GM21619 (cell line): ENCODE measurements at regions not wholly inside any gene's neighbourhood (a gene's known extent, or its start where the extent isn't known, plus 50 kb on each side); places are given as distances from the start of the nearest gene placed in this dataset.

Experiments
- ATAC-seq: cut with Tn5 transposase; IDR thresholded peaks from one replicate; pipeline ENCODE4 v1.9.1; 2021; ENCODE audit not compliant: unreplicated experiment

DNA sequence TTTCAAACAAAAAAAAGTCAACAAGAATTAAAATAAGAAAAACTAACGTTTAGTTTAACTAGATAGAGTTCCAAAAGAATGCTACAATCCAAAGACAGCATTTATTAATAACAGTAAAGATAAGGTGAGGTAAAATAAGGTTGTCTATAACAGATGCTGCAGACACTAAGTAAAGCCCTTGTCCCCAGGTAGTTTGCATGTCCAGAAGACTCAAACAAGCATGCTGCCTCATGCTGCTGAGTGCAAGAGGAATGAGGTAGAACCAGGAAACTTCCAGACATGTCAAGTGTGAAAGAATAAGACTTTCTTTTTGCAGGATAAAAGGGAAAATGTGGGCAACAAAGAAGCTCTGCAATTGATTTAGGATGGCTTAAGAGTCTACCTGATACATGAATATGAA is 439.2 kb downstream of the PLOD2 start:
- ATAC-seq = no peak

DNA sequence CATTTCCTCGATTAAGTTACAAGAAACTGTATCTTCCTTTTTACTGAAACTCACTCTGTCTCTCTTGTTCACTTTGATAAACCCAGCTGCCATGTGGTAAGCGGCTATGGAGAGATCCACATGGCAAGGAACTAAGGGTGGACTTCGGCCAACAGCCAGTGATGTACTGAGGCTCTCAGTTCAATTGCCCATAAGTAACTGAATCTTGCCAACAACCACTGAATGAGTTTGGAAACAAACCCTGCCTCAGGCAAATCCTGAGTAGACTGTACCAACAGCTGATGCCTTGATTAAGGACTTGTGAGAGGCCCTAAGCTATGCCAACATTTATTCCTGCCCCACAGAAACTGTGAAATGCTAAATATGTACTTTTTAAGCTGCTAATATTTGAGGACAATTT is 433.5 kb downstream of the PLOD2 start:
- ATAC-seq = no peak

DNA sequence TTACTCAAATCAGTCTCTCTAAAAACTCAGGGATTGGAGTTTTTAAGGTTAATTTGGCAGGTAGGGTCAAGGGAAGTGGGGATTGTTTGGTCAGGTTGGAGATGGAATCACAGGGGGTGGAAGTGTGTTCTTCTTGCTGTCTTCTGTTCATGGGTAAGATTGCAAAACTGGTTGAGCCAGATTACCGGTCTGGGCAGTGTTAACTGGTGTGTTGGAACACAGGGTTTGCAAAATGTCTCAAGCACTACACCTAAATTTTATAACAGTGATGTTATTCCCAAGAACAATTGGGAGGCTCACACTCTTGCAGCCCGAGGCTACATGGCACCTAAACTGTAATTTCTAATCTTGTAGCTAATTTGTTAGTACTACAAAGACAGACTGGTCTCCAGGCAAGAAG is 425.4 kb downstream of the PLOD2 start:
- ATAC-seq = no peak

DNA sequence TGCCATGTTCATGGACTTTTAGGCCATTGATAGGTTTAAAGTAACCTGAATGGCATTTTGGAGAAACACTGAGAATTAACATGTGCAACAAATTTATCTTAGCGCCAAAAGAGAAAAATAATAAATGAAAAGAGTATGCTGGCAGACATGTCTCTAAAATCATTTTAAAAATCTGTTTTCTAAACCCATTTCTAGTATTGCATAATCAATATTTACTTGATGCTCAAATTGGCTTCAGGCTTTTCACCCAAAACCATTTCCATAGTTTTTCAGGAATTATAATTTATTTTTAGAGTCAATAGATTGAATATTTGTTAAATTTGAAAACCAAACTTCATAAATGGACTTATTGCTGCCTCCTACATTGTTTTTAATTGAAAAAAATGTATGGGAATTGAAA is 423.0 kb downstream of the PLOD2 start:
- no peak for ATAC-seq

DNA sequence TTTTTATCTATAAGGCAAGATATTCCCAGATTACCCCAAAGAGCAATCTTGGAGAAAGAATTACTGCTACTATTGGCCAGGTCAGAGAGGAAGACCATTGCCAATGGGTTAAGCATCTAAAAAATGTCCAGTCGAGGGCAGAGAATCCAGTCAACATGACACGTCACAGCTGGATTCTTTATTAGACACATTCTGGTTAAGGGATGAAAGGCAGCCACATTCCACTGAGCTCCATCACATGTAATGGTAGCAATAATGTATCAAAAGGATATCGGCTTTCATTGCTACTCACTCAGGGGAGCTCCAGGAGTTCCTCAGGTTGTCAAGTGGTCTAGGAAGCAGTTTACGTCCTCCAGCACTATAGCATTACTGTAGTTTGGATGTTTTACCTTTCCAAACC is 421.1 kb downstream of the PLOD2 start:
- ATAC-seq = no peak

DNA sequence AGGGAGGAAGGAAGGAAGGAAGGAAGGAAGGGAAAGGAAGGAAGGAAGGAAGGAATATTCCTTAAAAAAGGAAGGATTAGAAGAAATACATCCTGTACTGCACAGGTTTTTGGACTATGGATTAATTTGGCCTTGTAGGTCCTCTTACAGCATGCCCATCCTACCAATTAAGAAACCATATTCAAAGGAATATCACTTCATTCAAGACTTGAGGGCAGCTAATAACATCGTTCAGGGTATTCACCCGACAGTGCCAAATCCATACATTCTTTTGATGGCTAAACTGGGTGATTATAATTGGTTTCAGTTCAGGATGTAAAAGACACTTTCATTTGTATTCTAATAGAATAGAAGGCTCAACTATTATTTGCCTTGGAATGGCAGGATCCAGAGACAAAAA is 410.3 kb downstream of the PLOD2 start:
- no peak for ATAC-seq

DNA sequence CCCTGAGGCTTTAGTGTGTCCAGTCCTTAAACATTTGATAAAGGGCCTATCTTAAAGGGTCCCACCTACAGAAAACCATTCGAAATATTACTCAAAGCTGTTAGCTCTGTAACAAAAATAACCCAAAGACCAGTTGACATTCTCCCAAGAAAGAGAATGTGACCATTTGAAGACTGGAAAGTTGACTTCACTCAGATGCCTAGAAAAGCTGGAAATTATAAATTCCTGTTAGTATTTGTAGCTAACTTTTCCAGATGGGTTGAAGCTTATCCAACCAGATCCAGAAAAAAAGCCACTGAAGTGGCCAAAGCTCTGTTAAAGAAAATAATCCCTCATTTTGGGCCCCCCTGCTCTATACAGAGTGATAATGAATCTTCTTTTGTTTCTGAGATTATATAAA is 408.4 kb downstream of the PLOD2 start:
- no peak for ATAC-seq

DNA sequence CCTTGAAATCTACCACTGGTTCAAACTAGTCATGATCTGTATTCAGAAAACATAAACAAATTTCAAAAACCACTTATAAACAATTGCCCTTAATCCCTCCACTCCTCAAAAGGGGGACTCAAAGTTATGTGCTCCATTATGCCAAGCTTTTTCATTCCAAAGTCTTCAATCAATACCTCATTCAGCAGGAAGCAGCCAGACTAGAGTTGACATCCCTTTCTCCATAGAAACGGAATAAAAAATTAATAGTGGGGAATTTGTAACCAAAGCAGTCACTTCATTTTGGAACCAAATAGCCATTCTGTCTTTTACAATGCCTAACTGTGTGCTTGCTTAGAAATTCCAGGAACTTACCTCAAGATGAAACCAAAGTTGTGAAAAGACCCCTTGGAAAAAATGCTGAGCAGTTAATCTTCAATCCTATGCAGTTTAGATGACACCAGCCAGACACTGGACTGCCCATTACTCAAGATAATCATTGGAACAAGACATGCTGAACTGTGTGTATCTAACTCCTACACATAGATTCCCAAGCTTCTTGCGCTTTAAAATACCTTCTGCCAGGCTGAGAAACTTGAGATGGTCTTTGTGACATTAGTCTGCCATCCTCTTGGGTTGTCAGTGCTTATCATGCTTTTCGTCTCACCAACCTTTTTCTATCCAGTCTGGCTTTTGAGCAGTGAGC is 406.2 kb downstream of the PLOD2 start:
- no peak for ATAC-seq

DNA sequence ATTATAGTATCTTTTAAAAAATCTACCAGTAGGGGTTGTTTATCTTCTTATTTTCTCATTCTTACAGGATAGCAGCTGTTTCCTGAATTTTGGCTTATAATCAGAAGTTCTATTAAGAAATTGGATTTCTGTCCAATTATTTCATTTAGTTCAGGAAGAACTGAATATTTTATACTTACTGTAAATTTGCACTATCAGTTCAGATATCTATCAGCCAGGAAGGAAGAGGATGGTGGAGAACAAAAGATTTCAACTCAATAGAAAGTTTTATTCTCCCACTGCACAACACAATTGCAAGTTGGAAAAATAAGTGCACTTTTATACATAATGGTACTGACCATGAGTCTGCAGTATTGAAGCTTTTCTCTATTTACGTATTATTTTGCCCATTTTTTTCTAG is 400.9 kb downstream of the PLOD2 start:
- no peak for ATAC-seq

DNA sequence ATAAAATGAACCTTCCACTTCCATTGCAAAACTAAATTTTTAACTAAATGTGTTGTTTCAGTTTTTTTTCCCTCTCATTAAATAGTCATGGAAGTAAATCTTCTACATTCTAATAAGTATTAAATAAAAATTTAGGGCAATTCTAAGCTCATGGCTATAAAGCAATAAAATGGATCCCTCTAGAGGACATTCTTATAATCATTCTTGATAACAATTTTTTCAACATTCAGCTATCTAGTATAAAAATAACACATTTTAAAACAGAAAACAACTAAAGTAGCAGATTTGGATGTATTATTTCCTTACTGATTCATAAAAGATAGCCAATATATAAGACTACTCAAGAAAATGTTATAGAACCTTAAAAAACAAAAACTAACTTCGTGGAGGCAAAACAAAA is 393.1 kb downstream of the PLOD2 start:
- ATAC-seq = no peak

DNA sequence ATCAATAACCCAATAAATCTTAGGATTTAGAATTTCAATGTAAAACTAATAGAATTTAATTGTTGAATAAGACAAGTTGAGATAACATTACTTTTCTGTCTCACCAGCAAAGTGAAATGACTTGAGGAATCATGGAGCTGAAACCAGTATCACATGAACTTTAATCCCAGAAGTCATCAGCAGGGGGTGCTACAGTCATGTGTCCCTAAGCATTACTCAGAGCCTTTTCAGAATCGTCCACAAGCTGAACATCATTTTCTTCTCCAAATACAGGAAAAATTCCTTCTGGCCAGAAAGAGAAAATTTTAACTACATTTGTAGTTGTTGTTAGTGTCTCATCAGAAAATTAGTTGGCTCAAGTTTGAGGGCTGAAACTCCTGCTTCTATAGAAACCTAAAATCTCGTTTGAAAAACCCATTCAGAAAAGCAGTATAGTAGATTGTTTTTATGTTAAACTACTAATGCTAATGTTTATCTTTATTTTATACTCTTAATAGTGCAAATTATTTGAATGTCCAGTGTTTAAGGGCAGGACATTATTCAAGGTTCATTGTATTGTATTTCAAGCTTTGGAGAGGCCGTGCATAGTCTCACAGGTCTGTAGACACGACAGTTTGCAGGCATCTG is 384.1 kb downstream of the PLOD2 start:
- peak; percentile 65 for ATAC-seq

DNA sequence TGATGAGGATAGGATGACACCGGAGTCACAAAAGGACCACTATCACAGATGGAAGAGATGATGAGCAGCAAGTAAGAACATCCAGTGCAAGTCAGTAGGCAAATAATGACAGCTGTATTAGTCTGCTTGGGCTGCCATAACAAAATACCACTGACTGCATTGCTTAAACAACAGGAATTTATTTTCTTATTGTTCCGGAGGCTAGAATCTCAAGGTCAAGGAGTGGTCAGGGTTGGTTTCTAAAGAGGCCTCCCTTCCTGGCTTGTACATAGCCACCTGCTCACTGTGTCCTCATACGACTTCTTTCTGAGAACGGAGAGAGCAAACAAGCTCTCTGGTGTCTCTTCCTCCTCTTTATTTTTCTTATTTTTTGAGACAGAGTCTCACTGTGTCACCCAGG is 380.7 kb downstream of the PLOD2 start:
- ATAC-seq = no peak

DNA sequence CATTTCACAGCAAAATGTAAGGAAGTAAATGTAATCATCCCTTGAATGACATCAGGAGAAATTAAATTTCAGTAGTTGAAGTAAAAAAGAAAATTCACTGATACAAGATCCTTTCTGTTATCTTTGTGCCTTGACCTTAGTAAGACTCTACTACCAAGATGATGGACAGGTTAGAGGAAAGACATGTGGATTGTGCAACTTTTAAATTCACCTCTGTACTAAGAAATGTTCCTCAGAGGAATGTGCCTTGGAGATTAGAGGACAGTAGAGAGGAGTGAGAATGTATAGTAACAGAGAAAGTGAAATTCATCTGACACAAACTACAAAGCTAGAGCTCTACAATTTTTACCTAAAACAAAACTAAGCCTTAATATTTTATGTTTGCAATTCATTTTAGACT is 375.3 kb downstream of the PLOD2 start:
- no peak for ATAC-seq

DNA sequence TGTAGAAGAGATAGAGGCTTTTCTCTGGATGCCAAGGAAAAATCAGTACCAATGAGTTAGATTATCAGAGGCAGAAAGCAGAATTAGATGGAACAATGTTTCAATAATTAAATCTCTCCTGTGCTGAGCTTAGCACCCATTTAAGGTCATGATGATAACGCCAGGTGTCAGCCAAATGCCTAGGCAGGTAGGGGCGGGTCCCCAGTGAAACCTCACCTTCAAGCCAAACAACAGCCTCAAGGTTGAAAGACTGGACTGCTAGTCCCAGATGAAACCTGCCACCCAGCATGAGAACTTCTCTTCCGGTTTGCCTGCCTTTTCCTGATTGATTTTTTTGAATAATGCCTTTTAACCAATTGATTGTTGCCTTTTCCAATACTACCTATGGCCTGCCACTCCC is 363.0 kb downstream of the PLOD2 start:
- no peak for ATAC-seq

DNA sequence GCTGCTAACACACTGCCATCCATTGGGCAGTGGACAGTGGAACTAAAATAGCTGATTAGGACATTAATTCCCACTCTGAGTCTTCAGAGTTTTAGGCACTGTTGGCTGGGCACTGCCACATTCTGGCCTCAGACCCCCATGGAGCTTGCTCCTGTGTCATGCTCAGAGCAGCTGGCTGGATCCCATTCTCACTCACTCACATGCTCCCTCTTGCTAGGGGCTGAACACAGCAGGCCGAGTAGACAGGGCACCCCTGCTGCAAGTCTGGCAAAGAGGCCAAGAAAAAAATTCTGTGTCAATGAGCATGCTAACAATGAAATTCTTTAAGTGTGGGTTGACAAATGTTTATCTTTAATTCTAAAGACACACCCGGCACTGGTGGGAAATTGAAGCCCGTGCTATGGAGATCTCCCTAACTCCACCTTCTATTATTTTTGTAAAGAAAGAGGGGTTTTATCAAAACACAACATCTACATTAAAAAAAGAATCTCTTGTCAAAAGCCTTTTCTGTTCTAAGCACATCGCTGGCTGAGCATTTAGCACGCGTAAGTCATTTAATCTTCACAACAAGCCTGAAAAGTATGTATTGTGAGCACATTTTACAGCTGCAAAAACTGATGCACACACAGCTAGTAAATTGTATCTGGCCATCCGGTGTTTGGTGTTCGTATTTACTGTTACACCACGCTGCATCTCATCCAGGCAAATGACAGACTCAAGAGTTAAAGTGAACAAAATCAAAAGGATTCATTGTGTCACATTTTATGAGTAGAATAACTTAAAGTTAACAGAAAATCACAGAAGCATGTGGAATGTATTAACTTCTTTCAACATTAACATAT is 362.1 kb downstream of the PLOD2 start:
- no peak for ATAC-seq

DNA sequence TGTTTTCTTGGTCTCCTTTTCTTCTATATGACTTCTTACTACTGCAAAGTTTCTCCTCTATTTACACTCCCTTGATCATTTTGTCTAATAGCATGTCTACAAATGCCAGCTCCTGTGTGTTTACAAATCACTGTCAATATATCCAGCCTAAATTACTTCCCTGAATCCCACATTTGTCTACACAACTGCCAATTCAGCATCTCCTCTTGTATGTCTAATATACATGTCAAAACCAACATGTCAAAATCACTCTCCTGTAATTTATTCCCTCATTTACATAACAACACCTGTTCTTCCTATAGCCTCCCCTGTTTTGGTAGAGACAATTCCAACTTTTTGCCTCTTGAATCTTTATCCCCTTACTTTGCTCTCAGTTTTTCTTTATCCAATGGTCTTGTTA is 359.3 kb downstream of the PLOD2 start:
- ATAC-seq = no peak

DNA sequence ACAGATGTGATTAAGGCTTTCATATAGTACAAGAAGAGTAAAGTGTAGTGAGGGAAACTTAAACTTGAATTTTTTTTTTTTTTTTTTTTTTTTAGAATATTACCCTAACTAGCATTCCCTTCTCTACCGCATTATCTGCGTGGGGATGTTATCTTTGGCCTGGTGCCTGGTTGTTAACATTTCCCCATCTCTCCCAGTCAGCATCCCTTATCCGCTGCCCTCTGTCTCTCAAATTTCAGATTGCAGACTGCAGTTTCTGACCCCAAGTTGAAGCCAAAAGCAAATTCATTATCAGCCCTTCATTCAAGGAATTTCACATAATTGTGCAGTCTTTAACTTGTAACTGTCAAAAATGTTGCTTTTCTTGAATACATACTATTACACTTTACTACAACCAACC is 353.0 kb downstream of the PLOD2 start:
- ATAC-seq = no peak

DNA sequence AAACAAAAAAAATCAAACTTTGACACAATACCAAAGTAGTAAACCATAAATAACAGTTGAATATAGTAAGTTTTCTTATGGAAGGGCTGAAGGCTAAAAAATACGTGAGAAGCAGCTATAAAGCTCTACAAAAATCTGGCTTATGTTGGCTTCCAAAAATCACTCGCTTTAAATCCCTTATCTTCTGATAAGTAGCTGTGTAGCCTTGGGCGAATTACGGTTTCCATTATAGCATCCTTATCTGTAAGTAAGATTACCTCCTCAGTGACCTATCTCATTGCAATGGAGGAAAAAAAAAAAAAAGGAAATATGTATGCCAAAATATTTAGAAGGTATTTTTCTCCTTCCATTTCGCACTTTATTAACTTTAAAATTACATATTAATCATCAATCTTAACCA is 348.6 kb downstream of the PLOD2 start:
- no peak for ATAC-seq

DNA sequence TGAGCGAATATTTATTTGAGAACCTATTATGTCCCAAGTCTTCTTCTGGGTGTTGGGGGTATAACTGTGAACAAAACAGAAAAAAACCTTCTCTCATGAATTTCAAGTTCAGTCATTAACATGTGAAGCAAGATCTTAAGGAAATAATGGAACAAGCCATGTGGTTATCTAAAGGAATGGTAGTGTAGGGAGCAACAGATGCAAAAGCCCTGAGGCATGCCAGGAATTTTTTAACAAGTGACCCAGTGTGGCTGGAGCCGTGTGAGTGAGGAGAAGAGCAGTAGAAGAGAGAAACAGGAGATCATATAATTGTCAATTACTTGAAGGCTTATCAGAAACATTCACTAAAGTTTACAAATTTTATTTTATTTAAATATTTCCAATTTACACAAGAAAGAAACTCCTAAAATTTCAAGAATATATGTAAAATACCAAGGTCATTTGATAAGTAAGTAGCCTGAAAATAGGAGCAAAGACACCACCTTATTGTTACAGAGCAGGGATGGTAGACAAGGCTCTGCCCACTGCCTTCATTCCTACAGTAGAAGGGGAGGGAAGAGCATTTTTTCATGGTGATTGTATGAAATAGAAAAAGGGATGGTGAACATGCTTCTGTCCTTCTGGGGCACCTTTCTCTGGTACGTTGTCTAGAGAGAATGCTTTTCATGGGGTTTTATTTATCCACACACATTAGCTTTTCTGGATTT is 345.1 kb downstream of the PLOD2 start:
- ATAC-seq = no peak

DNA sequence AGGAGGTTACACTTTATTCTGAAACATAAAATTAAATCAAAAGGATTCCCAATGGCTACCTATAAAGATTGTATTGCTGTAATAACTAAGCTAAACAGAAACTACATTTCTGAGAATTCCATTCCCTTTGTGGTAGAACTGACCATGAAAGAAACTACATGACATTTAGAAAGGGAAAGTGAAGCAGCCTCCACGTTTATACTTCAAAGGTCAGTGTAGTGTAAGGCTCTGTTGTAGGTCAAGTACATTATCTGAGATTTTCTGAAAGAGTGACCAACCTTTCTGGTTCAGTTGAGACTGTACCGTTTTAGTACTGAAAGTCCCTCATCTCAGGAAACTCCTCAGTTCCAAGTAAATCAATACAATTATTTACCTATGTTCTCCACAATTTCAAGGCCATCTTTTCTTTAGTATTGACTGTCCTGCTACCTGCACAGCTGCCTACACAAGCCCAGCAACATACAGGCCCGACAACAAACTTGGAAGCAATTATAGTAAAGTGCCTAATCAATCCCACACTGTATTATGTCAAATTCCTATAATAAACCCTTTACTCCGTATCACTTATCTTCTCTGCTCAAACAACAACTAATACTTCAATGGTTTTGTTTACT is 343.0 kb downstream of the PLOD2 start:
- ATAC-seq = no peak

DNA sequence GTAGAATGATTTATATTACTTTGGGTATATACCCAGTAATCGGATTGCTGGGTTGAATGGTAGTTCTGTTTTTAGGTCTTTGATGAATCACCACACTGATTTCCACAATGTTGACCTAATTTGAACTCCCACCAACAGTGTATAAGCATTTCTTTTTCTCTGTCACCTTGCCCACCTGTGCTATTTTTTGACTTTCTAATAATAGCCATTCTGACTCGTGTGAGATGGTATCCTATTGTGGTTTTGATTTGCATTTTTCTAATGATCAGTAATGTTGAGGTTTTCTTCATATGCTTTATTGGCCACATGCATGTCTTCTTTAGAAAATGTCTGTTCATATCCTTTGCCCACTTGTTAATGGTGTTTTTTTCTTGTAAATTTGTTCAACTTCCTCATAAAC is 340.8 kb downstream of the PLOD2 start:
- no peak for ATAC-seq
